AML-193 (cell line): ENCODE measurements at regions not wholly inside any gene's neighbourhood (a gene's known extent, or its start where the extent isn't known, plus 50 kb on each side); places are given as distances from the start of the nearest gene placed in this dataset.

ENCODE experiments used
- DNase-seq, 2 experiments: peaks; one replicate each; lab custom pipeline; 2025; lab: John Stamatoyannopoulos, UW

DNA sequence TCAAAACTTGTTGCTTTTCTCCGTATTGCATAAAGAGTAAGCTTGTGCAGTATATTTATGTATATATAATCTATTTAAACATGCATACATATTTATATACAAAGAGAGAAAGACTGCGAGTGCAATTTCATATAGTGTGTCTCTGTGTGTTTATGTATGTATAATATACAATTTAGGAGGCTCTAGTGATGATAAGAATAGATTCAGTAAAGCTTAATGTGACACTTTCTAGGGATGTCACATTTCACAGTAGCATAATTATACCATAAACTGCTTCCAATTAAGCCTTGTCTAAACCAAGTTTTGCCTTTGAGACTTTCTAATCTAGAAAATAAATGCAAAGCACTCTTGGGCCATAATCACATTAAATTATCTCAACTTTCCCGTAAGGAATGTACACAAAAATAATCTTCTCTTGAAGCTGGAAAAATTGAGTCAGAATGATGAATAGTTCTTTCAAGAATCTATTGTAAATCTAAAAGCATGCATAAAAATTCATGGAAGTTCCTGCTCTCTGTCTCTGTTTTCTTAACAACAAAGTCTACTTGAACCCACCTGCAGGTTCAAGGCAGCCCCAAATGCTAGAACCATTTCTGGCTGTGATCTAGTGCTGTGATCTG lies 114.1 kb upstream of the NPY2R start:
- DNase-seq: no peak

DNA sequence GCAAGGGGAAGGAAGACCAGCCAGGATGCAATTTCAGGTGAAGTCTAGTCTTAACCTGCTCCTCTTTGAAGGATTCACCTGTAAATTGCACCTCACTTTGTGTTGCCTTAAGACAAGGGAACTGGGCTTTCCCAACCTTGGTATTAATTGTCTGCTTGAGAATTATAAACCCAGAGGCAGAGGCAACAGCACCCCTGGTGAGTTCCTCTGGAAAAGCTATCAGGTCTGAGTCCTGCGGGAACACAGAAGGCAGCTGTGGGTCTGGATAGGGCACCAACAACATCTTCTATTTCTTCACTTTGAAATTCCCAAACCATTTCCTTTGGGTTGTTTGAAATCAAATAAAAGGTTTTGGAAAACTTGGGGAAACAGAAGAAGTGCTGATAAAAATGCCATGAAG lies 109.2 kb upstream of the NPY2R start:
- DNase-seq: no peak

DNA sequence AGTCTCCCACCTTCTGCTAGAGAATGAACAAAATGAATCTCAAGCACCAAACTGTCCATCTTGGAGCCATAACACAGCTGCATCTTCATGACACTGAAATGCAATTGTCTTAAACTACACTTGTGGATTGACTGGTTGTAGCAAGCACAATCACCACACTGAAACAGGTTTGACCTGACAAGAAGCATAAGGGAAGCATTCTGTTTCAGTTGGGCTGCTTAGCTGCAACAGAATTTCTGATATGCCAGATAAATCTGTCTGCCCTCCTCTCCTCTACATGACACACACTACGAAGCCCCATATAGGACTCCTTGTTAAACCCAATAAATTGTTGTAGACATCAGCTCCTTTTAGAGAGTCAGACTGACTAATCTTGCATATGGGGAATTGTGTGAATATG lies 101.8 kb upstream of the NPY2R start:
- DNase-seq: no peak

DNA sequence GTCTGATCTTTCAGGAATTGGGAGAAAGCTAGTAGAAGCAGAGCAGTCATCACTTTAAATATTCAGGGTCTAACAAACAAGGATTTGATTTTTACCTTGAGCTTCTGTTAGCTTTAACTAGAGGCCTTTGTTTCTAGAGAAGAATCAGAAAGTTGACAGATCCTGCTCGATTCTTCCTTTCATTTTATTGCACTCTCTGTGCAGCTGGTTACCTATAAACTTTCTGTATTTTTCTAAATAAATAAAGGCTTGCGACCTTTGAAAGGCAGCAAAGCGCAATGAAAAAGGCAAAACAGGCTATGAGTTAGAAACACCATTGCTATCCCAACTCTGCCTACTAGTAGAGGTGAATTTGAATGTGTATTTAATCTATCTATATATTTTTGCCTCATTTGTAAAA lies 101.4 kb upstream of the NPY2R start:
- DNase-seq: no peak

DNA sequence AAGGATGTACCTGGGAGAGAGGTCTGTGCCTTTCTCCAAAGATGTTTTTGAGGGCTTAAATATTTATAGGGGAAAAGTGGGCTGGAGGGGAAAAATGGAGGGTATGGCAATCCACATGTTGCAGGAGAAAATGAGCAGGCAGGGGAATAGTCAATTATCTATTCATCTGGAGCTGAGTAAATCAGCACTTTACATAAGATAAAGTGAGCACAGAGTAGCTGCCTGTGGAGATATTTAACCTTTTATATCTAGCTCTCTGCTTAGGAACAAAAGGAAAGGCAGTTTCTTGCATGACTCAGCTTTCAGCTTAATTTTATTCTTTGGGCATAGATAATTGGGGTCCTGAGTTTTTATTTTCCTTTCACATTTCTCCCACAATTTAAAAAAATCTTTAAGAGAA lies 93.6 kb upstream of the NPY2R start:
- no peak for DNase-seq

DNA sequence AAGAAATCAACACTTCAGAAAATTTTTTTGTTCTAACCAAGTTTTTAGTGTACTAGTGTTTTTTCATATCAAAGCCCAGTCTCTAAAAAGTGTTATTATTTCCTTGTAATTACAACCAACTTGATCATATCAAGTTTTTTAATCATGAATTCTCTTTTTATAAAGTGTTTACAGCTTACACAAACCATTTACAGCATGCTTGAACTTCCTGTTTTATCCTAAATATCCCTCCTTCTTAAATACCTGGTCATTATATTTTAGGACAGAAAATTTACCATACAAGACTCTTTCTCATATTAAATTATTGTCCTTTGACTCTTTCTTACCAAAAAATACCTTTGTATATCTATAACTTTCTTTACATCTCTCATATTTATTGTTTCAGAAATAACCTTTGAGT lies 89.4 kb upstream of the NPY2R start:
- DNase-seq: no peak

DNA sequence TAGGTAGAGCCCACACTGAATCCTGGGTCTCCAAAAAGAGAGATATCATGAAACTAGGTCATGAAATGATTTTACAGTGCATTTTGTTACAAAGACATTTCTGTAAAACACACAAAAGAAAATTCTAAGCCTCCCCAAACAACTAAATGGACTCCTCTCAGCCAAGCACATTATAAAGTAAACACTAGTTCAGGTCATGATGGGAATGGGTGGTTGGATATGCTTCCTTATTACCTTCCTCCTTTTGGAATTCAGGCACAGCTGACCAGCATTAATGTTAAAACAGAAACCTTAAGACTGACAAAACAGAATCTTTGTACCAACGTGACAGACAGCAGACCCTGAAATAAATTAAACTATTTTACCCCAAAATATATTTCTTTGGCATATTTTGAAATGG lies 87.9 kb upstream of the NPY2R start:
- no peak for DNase-seq

DNA sequence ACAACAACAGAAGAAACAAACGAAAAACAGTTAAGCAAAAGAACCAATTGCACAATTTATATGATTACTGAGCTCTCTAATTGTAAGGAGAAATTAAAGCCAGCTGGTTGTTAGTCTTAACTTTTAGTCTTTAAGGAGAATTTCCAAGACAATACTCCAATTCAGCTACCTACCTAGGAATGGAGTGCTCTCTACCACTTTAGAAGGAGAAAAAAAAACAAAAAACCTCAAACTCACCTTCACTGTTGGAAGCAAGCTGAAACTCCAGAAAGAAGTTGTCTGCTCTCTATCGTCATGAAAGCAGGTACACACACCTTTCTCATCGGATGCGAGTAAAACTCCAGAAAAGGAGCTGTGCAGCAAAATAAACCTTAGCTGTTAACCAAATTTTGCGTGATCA lies 86.1 kb upstream of the NPY2R start:
- no peak for DNase-seq

DNA sequence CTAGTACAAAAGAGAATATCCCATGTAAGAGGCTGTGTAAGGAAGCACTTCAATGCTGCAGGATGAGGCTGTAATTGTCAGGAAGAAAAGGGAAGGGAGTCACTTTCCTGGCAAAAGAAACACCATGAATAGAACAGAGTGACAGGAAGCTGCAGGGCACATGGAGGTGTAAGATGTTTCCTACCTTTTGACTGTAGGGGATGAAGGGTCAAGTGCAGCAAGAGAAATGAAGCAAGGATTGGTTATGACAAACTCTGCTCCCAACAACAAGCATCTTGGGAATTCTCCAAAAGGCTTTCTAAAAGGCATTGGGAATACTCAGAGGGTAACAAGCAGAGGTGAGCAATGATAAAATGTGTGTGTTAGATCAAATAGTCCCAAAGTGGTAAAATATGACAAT lies 74.3 kb upstream of the NPY2R start:
- no peak for DNase-seq

DNA sequence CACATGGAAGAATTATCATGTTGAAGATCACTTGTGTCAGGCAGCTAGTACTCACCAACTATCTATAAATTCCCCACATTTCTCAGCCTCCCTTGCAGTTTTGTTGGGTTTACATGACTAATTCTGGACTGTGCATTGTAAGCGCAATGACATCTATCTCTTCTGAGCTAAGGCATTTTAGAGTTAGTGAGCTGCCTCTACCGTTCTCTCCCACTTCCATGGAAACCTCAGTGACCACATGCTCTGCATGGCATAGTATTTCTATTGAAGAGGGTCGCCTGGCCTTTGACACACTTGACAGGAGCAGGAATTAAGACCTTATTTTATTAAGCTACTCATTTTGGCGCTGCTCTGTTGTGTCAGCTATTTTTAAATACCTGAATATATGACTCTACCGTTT lies 67.5 kb upstream of the NPY2R start:
- no peak for DNase-seq

DNA sequence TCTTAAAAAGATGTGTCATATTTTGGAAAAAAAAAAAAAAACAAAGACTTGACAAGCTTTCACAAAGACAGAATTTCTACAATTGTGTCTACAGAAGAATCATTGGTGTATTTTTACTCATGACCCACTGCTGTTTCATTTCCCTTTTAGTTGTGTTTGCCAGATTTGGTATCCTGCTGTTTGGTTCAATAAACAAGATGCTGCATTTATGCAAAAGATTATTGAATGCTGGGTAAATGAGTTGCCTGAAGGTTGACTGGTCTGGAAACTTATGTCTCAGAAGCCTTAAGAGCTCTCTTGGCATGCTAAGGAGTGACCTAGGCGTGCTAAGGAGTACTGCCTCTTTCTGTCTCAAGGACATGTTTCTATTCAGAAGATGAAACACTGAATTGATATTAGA lies 64.9 kb upstream of the NPY2R start:
- no peak for DNase-seq
